SK-N-MC (cell line): ENCODE measurements at regions not wholly inside any gene's neighbourhood (a gene's known extent, or its start where the extent isn't known, plus 50 kb on each side); places are given as distances from the start of the nearest gene placed in this dataset.

Experiments used
- EZH2 ChIP-seq: fragments of 200-600 bp; sonication (generic); IDR thresholded peaks from one replicate; pipeline ENCODE4 v1.6.1; 2017; ENCODE audit warnings: antibody characterized with exemption
- FOXP2 ChIP-seq: optimal IDR thresholded peaks from 2 replicates; pipeline ENCODE3; 2011; ENCODE audit warnings: mild to moderate bottlenecking, moderate library complexity; ENCODE audit not compliant: insufficient read depth; ENCODE audit errors: extremely low read length, control extremely low read depth
- POLR2AphosphoS5 ChIP-seq: IDR thresholded peaks from 2 replicates; pipeline ENCODE4 v1.6.1; 2012; ENCODE audit warnings: mild to moderate bottlenecking, low read depth, low read length, borderline replicate concordance

DNA sequence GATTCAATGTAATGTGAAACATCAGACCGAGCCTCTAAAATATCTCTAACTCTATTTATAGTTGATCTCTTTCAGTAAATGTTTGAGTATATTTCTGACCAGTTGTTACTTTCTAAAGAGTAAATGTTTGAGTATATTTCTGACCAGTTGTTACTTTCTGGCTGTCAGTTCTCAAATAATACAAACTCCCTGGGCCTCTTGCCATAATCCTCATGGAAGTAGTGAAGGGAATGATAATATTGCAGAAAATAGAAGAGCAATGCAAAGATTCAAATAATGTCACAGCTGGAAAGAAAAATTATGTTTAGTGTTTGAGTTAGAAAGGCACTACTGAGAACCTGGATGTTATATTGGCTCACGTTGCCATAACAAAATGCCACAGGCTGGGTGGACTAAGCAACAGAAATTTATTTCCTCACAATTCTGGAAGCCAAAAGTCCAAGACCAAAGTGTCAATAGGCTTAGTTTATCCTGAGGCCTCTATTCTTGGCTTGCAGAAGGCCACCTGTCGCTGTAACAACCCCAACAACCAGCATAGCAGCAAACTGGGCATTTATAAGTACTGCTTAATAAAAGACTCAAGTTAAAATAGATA lies 470.6 kb upstream of the BCHE start:
- no peak for TF ChIP-seq POLR2AphosphoS5
- no peak for TF ChIP-seq EZH2
- TF ChIP-seq FOXP2: no peak
